ELF-1 (cell line): ENCODE measurements at regions not wholly inside any gene's neighbourhood (a gene's known extent, or its start where the extent isn't known, plus 50 kb on each side); places are given as distances from the start of the nearest gene placed in this dataset.
A peak's percentile ranks its signal among the peaks of the same experiment; 100 is the strongest.

Source experiments
- DNase-seq: peaks from one replicate; pipeline ENCODE4 v3.0.0-alpha.2; 2016; ENCODE audit warnings: low read depth, low spot score

GRCh38 chr5:128591598-128592455 is 53.8 kb upstream of the FBN2 start:
- DNase-seq, result no peak

DNA sequence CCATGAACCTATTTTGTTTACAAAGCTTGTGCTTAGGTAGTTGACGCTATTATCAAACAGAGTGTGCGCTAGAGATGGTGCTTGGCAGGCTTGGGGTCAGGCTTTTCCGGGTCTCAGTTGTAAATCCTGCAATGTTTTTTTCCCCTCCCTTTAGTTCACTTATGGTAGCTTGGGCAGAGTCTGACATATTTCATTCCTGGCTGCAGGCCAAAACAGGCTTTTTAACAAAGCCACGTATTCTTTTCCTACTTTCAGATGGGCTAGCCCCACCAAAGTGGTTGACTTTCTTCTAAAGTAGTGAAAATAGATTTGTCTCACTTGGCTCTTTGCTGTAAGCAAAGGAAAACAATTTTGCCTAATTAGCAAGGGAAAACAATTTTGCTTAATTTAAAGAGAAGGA is 58.0 kb upstream of the FBN2 start:
- DNase-seq, result no peak

GRCh38 chr5:128597156-128597555 is 59.1 kb upstream of the FBN2 start:
- no peak for DNase-seq

GRCh38 chr5:128613128-128613527 is 75.1 kb upstream of the FBN2 start:
- no peak for DNase-seq

GRCh38 chr5:128613766-128614165 is 75.7 kb upstream of the FBN2 start:
- DNase-seq, result no peak

- no peak for DNase-seq
Observed at GRCh38 chr5:128615578-128615977, 77.5 kb upstream of the FBN2 start.

GRCh38 chr5:128626536-128627090 is 88.6 kb upstream of the FBN2 start:
- DNase-seq, result no peak

GRCh38 chr5:128627939-128628338 is 89.9 kb upstream of the FBN2 start:
- DNase-seq, result no peak

GRCh38 chr5:128629157-128629556 is 91.1 kb upstream of the FBN2 start:
- DNase-seq, result no peak

- no peak for DNase-seq
Observed at GRCh38 chr5:128630121-128630520, 92.1 kb upstream of the FBN2 start.

DNA sequence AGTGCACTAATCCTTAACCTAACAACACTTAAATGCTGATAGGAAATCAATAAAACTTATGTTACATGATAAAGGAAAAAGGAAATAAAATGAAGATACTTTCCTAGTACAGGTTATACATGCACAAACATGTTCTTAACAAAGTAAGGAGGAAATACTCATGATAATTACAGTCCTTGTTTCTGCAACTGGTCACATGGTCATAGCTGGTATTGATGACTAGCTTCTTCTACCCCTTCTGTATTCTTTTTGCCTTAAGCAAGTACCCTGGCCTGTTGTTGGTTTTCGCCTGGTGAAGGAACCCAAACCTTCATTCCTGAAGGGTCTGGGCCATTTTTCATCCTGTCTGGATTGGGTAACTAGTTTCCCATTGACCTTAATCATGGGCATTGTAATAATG is 93.7 kb upstream of the FBN2 start:
- DNase-seq, result no peak

DNA sequence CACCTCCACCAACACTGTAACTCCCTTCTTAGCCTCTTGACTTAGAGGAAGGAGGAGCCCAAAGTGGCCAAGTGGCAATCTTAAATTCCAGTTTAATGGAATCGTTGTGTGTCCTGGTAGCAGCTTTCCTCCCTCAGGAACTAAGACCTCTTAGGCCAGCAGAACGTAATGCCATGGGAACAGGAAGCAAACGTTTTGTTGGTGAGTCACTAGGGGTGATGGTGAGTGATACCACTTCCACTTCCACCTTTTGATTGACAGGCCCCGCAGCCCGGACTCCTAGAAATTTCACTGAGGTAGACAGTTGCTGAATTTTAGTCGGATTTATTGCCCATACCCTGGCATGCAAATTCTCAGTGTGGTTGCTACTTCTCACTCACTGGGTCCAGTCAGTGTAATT is 94.2 kb upstream of the FBN2 start:
- DNase-seq, result peak; percentile 2

DNA sequence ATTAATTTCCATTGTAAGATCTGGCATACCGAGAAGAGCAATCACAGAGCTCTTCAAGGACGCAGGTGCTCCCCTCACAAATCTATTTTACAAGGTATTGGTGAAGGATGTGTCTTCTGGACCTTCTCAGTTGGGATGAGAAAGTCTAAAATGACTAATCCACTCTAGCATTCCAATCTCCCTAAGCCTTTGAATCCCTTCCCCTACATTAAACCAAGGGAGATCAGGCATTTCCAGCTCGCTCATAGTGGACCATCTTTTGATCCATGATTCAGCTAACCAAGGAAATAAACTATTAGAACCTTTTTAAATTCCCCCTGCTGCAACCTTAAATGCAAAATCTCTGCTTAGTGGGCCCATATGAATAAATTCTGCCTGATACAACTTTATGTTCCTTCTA is 95.9 kb upstream of the FBN2 start:
- DNase-seq, result no peak

DNA sequence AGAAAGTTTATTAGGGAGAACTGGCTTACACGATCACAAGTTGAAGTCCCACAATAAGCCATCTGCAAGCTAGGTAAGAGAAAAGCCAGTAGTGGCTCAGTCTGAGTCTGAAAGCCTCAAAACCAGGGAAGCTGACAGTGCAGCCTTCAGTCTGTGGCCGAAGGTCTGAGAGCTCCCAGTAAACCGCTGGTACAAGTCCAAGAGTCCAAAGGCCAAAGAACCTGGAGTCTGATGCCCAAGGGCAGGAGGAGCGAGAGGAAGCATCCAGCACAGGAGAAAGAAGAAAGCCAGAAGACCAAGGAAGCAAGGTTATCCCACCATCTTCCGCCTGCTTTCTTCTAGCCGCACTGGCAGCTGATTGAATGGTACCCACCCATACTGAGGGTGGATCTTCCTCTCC is 97.3 kb upstream of the FBN2 start:
- DNase-seq, result no peak

DNA sequence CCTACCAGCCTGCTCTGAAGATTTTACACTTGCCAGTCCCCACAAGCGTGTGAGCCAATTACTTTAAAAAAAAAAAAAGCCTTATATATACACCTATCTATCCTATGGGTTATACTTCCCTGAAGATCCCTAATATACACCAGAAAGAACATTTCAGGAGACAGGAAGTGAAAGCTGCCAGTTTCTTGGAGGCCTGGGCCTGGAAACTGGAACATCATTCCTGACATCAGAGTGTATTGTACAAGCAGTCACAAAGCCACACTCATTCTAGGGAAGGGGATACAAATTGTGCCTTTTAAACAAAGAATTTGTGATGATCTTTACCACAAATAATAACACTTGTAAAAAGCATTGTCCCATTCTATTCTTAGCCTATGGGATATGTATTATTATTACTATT is 98.3 kb upstream of the FBN2 start:
- no peak for DNase-seq

- DNase-seq, result no peak
Observed at GRCh38 chr5:128637031-128637430, 99.0 kb upstream of the FBN2 start.

GRCh38 chr5:128641861-128642260 is 103.8 kb upstream of the FBN2 start:
- no peak for DNase-seq

- DNase-seq, result no peak
Observed at GRCh38 chr5:128644863-128645262, 106.8 kb upstream of the FBN2 start.

DNA sequence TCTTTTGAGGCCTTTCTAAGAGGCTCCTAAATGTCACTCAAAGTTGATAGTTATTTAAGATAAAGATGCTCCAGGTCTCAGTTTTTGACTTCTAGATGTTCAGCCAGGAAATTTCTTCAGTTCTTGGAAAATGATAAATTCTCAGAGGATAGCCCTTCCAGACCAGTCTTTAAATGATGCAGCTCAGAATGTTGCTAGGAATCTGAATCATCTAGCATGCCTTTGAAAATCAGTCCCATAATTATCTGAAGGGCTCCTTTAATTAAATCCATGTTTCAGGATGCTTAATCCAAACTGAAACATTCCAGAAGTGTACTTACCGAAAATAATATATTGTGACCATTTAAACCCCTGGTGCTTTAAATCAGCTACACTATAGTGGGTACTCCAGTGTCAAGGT is 107.5 kb upstream of the FBN2 start:
- no peak for DNase-seq

DNA sequence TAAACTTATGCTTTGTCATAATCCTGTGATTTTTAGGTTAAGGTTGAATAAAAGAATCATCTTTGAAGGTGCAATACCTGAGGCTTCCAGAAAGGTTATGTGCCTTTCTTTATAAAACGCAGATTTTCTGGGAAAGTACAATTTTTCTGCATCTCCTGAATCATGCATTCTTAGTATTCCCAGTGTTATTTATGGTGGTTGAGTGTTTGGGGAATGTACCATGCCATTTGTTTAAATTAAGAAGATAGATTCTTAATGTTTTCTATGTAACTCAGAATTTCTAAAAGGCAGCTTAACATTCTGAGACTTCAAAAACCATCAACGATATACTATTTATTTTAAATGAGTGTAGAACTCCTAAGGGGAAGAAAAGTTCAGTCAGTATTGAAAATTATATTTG is 108.1 kb upstream of the FBN2 start:
- DNase-seq, result no peak

DNA sequence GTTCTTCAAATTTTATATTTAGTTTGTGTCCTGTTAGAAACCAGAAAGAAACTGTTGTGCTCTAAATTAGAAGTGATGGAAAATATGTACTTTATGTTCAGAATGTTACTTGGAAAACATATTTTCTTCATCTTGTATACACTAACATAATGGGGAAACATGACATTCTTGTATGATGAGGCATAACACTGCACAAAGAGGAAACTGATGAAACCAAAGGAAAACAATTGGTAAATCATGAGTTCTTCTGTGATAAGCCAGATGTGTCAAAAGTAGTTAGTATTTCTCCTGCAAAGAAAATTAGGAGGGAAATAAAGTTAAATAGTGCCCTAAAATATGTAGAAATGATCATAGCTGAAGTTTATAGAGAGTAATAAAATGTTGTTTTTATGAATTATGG is 111.1 kb upstream of the FBN2 start:
- DNase-seq, result no peak

DNA sequence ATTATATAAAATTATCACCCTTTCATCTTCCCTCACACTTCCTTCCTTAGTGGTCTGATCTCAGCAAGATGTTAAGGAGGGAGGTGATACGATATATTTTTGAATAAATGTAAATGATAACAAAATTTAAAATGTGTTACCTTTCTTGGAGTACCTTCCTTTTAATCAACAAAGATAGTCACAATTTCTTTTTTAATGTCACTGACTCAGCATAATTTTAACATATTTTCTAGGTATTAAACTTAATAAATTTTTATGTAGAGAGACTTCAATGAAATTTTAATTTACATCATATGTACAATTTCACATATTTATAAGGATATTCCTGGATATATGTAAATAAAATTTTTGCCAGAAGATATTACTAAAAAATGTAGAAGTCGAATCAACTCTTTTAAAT is 125.0 kb upstream of the FBN2 start:
- DNase-seq, result no peak

DNA sequence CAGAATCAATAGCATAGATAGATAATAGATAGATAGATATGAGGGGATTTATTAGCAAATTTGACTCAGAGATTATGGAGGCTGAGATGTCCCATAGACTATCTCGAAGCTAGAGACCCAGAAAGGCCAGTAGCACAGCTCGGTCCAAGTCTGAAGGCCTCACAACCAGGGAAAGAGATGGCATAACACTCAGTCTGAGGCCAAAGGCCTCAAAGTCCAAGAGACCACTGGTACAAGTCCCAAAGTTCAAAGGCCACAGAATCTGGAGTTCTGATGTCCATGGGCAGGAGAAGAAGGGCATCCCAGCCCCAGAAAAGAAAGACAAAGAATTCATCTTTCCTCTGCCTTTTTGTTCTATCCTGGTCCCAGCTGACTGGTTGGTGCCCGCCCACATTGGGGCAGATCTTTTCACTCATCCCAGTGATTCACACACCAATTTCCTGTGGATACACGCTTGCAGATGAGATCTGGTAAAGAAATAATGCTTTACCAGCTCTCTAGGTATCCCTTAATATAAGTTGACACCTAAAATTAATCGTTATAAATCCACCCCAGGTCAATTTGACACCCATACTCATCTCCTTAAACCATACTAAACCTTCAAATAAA is 127.8 kb upstream of the FBN2 start:
- DNase-seq, result no peak
